Adipocyte (in vitro differentiated cells): ENCODE measurements at regions not wholly inside any gene's neighbourhood (a gene's known extent, or its start where the extent isn't known, plus 50 kb on each side); places are given as distances from the start of the nearest gene placed in this dataset.
A peak's percentile ranks its signal among the peaks of the same experiment; 100 is the strongest.
"Not testable (repeated sequence)": the region's sequence is repeated elsewhere in the genome, so short reads cannot be mapped to it uniquely, and the experiment has no call there.

Source experiments
- DNase-seq: peaks from one replicate; pipeline ENCODE4 v3.0.0-alpha.2; 2015; ENCODE audit warnings: low read depth
- H3K27me3 ChIP-seq: replicated peaks from 2 replicates; pipeline ENCODE4 v1.7.0; 2013; ENCODE audit warnings: mild to moderate bottlenecking, low read length, moderate library complexity; ENCODE audit not compliant: control insufficient read depth, insufficient read depth
- H3K36me3 ChIP-seq: 2 replicates; pipeline ENCODE4 v1.7.0; 2013; ENCODE audit warnings: low read length, mild to moderate bottlenecking, moderate library complexity; ENCODE audit not compliant: control insufficient read depth, insufficient read depth, severe bottlenecking
- H3K4me1 ChIP-seq: 2 replicates; pipeline ENCODE4 v1.7.0; 2013; ENCODE audit warnings: mild to moderate bottlenecking, low read length, moderate library complexity; ENCODE audit not compliant: control insufficient read depth, insufficient read depth
- H3K4me3 ChIP-seq: 2 replicates; pipeline ENCODE4 v1.7.0; 2013; ENCODE audit warnings: mild to moderate bottlenecking, low read length, moderate library complexity
- H3K9ac ChIP-seq: 2 replicates; pipeline ENCODE4 v1.7.0; 2013; ENCODE audit warnings: mild to moderate bottlenecking, low read length, moderate library complexity
- H3K9me3 ChIP-seq: 2 replicates; pipeline ENCODE4 v1.7.0; 2013; ENCODE audit warnings: mild to moderate bottlenecking, low read length, moderate library complexity; ENCODE audit not compliant: control insufficient read depth

GRCh38 chr1:199020904-199021303 is 382.1 kb downstream of the PTPRC start:
- H3K9me3 ChIP-seq = no peaks in the 10 kb centered on the region
- no peak overlapping the region for H3K9ac ChIP-seq
- H3K4me1 ChIP-seq = no peaks in the 10 kb centered on the region
- no peak overlapping the region for H3K4me3 ChIP-seq
- no peak for DNase-seq
- H3K36me3 ChIP-seq = no peaks in the 10 kb centered on the region
- H3K27me3 ChIP-seq = no peaks in the 10 kb centered on the region

DNA sequence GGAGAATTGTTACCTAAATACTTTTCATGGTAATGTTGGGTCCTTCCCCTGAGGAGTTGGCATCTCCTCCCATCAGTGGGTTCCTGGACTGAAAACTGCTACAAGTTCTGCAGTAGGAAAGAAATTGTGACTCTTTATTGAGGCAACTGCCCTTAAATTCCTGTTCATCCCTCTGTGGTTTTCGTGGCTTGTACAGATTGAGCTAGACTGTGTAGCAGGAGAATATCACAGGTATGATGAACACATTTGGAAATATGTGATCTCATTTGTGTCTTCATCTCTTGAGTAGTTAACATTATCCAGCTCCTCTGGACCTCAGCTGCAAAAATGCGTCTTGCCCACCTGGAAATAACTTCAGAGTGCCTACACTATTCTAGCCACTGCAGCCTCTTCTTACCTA is 390.6 kb downstream of the PTPRC start:
- peak; percentile 19 for DNase-seq
- Histone ChIP-seq H3K27me3 (no peaks in the 10 kb centered on the region), H3K9ac (no peak overlapping the region), H3K36me3 (no peaks in the 10 kb centered on the region), H3K4me3 (no peak overlapping the region), H3K9me3 (no peaks in the 10 kb centered on the region), H3K4me1 (no peaks in the 10 kb centered on the region)

GRCh38 chr1:199029855-199030254 is 391.0 kb downstream of the PTPRC start:
- Histone ChIP-seq H3K36me3 (no peaks in the 10 kb centered on the region), H3K9ac (no peak overlapping the region), H3K4me3 (no peak overlapping the region), H3K9me3 (no peaks in the 10 kb centered on the region), H3K4me1 (no peaks in the 10 kb centered on the region), H3K27me3 (no peaks in the 10 kb centered on the region)
- DNase-seq = peak; percentile 27

DNA sequence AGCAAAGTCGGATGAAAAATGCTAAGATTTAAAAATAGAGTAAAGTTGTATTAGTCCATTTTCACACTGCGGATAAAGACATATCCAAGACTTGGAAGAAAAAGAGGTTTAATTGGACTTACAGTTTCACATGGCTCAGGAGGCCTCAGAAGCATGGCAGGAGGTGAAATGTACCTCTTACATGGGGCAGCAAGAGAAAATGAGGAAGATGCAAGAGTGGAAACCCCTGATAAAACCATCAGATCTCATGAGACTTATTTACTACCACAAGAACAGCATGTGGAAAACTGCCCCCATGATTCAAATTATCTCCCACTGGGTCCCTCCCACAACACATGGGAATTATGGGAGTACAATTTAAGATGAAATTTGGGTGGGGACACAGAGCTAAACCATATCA is 391.7 kb downstream of the PTPRC start:
- not testable (repeated sequence) for H3K4me1 ChIP-seq, H3K9me3 ChIP-seq, H3K9ac ChIP-seq, H3K36me3 ChIP-seq, DNase-seq, H3K27me3 ChIP-seq, H3K4me3 ChIP-seq

DNA sequence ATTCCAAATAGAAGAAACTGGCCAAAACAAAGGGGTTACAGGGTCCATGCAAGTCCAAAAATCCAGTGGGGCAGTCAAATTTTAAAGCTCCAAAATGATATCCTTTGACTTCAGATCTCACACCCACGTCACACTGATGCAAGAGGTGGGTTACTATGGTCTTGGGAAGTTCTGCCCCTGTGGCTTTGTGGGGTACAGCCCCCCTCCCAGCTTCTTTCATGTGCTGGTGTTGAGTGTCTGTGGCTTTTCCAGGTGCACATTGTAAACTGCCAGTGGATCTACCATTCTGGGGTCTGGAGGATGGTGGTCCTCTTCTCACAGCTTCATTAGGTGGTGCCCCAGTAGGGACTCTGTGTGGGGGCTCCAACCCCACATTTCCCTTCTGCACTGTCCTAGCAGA is 392.3 kb downstream of the PTPRC start:
- H3K4me3 ChIP-seq, H3K9me3 ChIP-seq, H3K4me1 ChIP-seq, H3K27me3 ChIP-seq, H3K9ac ChIP-seq, H3K36me3 ChIP-seq, DNase-seq: not testable (repeated sequence)

GRCh38 chr1:199032479-199032878 is 393.6 kb downstream of the PTPRC start:
- H3K36me3 ChIP-seq, H3K4me3 ChIP-seq, H3K4me1 ChIP-seq, H3K9ac ChIP-seq, H3K9me3 ChIP-seq, H3K27me3 ChIP-seq, DNase-seq: not testable (repeated sequence)

- DNase-seq = no peak
- Histone ChIP-seq H3K4me3 (no peak overlapping the region), H3K27me3 (no peaks in the 10 kb centered on the region), H3K36me3 (no peaks in the 10 kb centered on the region), H3K4me1 (no peaks in the 10 kb centered on the region), H3K9me3 (no peaks in the 10 kb centered on the region), H3K9ac (no peak overlapping the region)
Measured at GRCh38 chr1:199033661-199034060, 394.8 kb downstream of the PTPRC start.

- no peak for DNase-seq
- no peak overlapping the region for H3K9ac ChIP-seq
- no peaks in the 10 kb centered on the region for H3K36me3 ChIP-seq
- H3K9me3 ChIP-seq = no peaks in the 10 kb centered on the region
- no peaks in the 10 kb centered on the region for H3K27me3 ChIP-seq
- no peak overlapping the region for H3K4me3 ChIP-seq
- H3K4me1 ChIP-seq = no peaks in the 10 kb centered on the region
Measured at GRCh38 chr1:199038156-199038555, 399.3 kb downstream of the PTPRC start.

DNA sequence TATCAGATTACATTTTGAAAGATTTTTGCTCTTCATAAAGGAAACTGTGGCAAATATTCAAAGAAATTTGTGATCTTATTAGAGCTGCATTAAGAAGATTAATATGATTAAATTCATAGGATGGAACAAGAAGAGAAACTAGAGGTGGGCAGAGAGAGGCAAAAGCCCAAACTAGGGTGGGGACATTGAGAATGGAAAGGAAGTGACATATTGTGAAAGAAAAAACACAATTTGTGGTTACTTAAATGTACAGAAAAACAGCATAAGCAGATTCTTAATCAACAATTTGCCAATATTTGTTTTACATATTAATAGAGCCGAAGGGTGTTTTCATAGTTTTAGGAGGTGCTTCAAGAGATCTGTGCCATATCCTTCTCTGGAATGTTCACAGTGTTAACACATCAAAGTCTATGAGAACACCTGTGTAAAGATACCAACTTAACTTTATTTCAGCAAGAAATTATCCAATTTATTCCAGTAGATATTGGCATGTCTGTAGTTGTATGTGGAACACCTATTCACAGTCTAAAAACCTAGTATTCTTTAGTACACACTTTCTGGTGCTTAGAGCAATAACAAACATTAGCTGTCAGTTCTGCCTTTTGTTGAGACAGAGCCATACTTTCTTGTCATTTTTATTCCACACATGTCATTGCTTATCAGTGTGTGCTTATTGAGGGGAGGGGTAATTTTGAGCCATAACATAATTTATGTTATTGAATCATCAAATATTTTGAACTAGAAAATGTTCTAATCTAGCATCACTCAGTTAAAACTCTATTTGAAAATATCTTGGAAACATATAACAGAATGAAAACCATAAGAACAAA is 401.5 kb downstream of the PTPRC start:
- Histone ChIP-seq H3K4me3 (no peak overlapping the region), H3K27me3 (no peaks in the 10 kb centered on the region), H3K9me3 (no peaks in the 10 kb centered on the region), H3K4me1 (no peaks in the 10 kb centered on the region), H3K9ac (no peak overlapping the region), H3K36me3 (no peaks in the 10 kb centered on the region)
- no peak for DNase-seq

GRCh38 chr1:199041173-199041914 is 402.5 kb downstream of the PTPRC start:
- no peak for DNase-seq
- no peak overlapping the region for H3K9ac ChIP-seq
- H3K4me3 ChIP-seq = no peak overlapping the region
- H3K36me3 ChIP-seq = no peaks in the 10 kb centered on the region
- H3K4me1 ChIP-seq = no peaks in the 10 kb centered on the region
- no peaks in the 10 kb centered on the region for H3K9me3 ChIP-seq
- H3K27me3 ChIP-seq = no peaks in the 10 kb centered on the region

DNA sequence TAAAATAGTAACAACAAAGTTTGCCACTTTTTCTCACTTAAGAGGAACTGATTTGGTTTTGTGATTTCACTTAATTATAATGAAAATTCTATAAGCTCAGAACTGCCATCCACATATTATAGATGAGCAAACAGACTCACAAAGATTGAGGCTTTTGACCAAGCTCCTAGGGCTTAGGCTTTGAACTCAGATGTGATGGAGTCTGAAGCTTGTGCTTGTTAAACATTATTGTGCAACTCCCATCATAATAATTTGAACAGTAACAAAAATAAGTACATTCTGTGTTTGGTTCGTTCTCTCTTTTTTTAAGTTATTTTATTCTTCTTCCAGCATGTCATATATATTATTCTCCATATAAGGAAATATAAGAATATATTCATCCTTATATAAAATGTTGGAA is 403.4 kb downstream of the PTPRC start:
- H3K9me3 ChIP-seq = no peaks in the 10 kb centered on the region
- no peaks in the 10 kb centered on the region for H3K4me1 ChIP-seq
- no peaks in the 10 kb centered on the region for H3K36me3 ChIP-seq
- H3K9ac ChIP-seq = no peak overlapping the region
- H3K27me3 ChIP-seq = no peaks in the 10 kb centered on the region
- H3K4me3 ChIP-seq = no peak overlapping the region
- DNase-seq = no peak
